SK-N-SH treated with all-trans-retinoic acid at 6 μM for 48 hours (cell line): ENCODE measurements at regions not wholly inside any gene's neighbourhood (a gene's known extent, or its start where the extent isn't known, plus 50 kb on each side); places are given as distances from the start of the nearest gene placed in this dataset.

Source experiments
- CSDC2 ChIP-seq: fragments of 250-450 bp; sonication (Bioruptor Pico); IDR thresholded peaks from 2 replicates; pipeline ENCODE4 v1.5.0; 2020; ENCODE audit warnings: mild to moderate bottlenecking, moderate library complexity
- ISL1 ChIP-seq: fragments of 250-450 bp; sonication (Bioruptor Pico); IDR thresholded peaks from 2 replicates; pipeline ENCODE4 v2.1.2; 2022; ENCODE audit warnings: mild to moderate bottlenecking, moderate library complexity
- ZC3H10 ChIP-seq: fragments of 250-450 bp; sonication (Bioruptor Pico); IDR thresholded peaks from 2 replicates; pipeline ENCODE4 v1.5.1; 2021; ENCODE audit warnings: mild to moderate bottlenecking, moderate library complexity
- ZNF565 ChIP-seq: fragments of 450-650 bp; formaldehyde crosslinking; conservative IDR thresholded peaks from 2 replicates; pipeline ENCODE4 v1.5.0; 2020; ENCODE audit warnings: low read depth, mild to moderate bottlenecking, moderate library complexity
- TF ChIP-seq, protein P1 (sequence below): fragments of 250-450 bp; sonication (Bioruptor Pico); IDR thresholded peaks from 2 replicates; pipeline ENCODE4 v1.8.0; 2020; ENCODE audit warnings: mild to moderate bottlenecking, moderate library complexity, borderline replicate concordance
- TF ChIP-seq, protein P2 (sequence below): fragments of 250-450 bp; sonication (Bioruptor Pico); IDR thresholded peaks from 2 replicates; pipeline ENCODE4 v1.5.0; 2020; ENCODE audit warnings: mild to moderate bottlenecking, moderate library complexity
- TF ChIP-seq, protein P3 (sequence below): fragments of 250-450 bp; sonication (Bioruptor Pico); IDR thresholded peaks from 2 replicates; pipeline ENCODE4 v1.5.1; 2020; ENCODE audit warnings: low read depth, mild to moderate bottlenecking, moderate library complexity

DNA sequence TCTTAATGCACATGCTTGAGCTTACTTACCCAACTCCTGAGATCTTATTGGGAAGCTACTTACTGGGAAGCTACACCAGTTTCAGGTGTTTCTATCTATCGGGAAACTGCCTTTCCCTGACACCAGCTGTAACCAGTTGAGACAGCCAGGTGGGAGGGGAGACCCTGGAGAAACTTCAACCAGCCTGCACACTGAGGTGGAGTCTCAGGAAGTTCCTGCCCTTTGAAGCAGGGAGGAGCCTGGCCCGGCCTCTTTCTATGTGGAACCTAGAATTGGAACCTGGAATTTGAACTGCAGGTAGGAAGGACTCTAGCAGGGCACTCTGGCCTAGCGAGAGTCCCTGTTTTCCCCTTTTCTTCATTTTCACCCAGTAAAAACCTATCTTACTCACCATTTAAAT, 425.8 kb upstream of the PABPC4L start:
- TF ChIP-seq, protein P1, sequence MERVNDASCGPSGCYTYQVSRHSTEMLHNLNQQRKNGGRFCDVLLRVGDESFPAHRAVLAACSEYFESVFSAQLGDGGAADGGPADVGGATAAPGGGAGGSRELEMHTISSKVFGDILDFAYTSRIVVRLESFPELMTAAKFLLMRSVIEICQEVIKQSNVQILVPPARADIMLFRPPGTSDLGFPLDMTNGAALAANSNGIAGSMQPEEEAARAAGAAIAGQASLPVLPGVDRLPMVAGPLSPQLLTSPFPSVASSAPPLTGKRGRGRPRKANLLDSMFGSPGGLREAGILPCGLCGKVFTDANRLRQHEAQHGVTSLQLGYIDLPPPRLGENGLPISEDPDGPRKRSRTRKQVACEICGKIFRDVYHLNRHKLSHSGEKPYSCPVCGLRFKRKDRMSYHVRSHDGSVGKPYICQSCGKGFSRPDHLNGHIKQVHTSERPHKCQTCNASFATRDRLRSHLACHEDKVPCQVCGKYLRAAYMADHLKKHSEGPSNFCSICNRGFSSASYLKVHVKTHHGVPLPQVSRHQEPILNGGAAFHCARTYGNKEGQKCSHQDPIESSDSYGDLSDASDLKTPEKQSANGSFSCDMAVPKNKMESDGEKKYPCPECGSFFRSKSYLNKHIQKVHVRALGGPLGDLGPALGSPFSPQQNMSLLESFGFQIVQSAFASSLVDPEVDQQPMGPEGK (CRISPR knock-in tag), result no peak
- no peak for TF ChIP-seq ZC3H10 (CRISPR knock-in tag)
- no peak for TF ChIP-seq ISL1
- no peak for TF ChIP-seq ZNF565 (CRISPR knock-in tag)
- TF ChIP-seq, protein P2, sequence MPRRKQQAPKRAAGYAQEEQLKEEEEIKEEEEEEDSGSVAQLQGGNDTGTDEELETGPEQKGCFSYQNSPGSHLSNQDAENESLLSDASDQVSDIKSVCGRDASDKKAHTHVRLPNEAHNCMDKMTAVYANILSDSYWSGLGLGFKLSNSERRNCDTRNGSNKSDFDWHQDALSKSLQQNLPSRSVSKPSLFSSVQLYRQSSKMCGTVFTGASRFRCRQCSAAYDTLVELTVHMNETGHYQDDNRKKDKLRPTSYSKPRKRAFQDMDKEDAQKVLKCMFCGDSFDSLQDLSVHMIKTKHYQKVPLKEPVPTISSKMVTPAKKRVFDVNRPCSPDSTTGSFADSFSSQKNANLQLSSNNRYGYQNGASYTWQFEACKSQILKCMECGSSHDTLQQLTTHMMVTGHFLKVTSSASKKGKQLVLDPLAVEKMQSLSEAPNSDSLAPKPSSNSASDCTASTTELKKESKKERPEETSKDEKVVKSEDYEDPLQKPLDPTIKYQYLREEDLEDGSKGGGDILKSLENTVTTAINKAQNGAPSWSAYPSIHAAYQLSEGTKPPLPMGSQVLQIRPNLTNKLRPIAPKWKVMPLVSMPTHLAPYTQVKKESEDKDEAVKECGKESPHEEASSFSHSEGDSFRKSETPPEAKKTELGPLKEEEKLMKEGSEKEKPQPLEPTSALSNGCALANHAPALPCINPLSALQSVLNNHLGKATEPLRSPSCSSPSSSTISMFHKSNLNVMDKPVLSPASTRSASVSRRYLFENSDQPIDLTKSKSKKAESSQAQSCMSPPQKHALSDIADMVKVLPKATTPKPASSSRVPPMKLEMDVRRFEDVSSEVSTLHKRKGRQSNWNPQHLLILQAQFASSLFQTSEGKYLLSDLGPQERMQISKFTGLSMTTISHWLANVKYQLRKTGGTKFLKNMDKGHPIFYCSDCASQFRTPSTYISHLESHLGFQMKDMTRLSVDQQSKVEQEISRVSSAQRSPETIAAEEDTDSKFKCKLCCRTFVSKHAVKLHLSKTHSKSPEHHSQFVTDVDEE (CRISPR knock-in tag), result no peak
- TF ChIP-seq CSDC2 (CRISPR knock-in tag), result no peak
- TF ChIP-seq, protein P3, sequence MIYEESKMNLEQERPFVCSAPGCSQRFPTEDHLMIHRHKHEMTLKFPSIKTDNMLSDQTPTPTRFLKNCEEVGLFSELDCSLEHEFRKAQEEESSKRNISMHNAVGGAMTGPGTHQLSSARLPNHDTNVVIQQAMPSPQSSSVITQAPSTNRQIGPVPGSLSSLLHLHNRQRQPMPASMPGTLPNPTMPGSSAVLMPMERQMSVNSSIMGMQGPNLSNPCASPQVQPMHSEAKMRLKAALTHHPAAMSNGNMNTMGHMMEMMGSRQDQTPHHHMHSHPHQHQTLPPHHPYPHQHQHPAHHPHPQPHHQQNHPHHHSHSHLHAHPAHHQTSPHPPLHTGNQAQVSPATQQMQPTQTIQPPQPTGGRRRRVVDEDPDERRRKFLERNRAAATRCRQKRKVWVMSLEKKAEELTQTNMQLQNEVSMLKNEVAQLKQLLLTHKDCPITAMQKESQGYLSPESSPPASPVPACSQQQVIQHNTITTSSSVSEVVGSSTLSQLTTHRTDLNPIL, result no peak
